ENCODE measurements at regions not wholly inside any gene's neighbourhood (a gene's known extent, or its start where the extent isn't known, plus 50 kb on each side); places are given as distances from the start of the nearest gene placed in this dataset.
A peak's percentile ranks its signal among the peaks of the same experiment; 100 is the strongest.

GRCh38 chr13:40334031-40334430 is 332.4 kb downstream of the FOXO1 start:
- Mint-ChIP-seq H3K27ac (ENCODE audit: unreplicated experiment) (no peak overlapping the region), H3K36me3 (ENCODE audit: insufficient read depth, unreplicated experiment) (no peaks in the 10 kb centered on the region), H3K27me3 (ENCODE audit: insufficient read depth, unreplicated experiment) (no peaks in the 10 kb centered on the region), H3K4me3 (ENCODE audit: unreplicated experiment) (no peak overlapping the region), H3K4me1 (ENCODE audit: low read depth, unreplicated experiment) (peaks cover 59% of the 10 kb centered on the region), H3K9me3 (ENCODE audit: unreplicated experiment) (peaks cover 33% of the 10 kb centered on the region)
- no TSS peak for BruUV-seq (replicated peaks)
- Histone ChIP-seq H3K4me3 (ENCODE audit: low read depth, low read length) (no peak overlapping the region), H3K27me3 (replicated peaks; ENCODE audit: control insufficient read depth, insufficient read depth, low read length) (no peaks in the 10 kb centered on the region), H3K9me3 (peaks cover 8% of the 10 kb centered on the region; the same call in 1 of the 2 replicates), H3K36me3 (ENCODE audit: control insufficient read depth, insufficient read depth, low read length) (no peaks in the 10 kb centered on the region), H3K4me1 (peaks cover 39% of the 10 kb centered on the region)
- no peak for DNase-seq
- ChIA-PET CTCF (no interaction called here), POLR2A (no interaction called here)
- intact Hi-C loops (cut with micrococcal nuclease; ENCODE audit: unreplicated experiment): no loop called here
- TF ChIP-seq CTCF (IDR thresholded peaks at IDR 0.05; ENCODE audit: insufficient read depth in 1 of 2, low read depth in 1 of 2, low read length in 1 of 2, severe bottlenecking in 1 of 2, unreplicated experiment in 1 of 2): no peak

GRCh38 chr13:40334616-40335015 is 331.8 kb downstream of the FOXO1 start:
- intact Hi-C loops (cut with micrococcal nuclease; ENCODE audit: unreplicated experiment): no loop called here
- TF ChIP-seq CTCF (IDR thresholded peaks at IDR 0.05; ENCODE audit: insufficient read depth in 1 of 2, low read depth in 1 of 2, low read length in 1 of 2, severe bottlenecking in 1 of 2, unreplicated experiment in 1 of 2): no peak
- CTCF ChIA-PET: no interaction called here
- POLR2A ChIA-PET: no interaction called here
- Mint-ChIP-seq H3K36me3 (ENCODE audit: insufficient read depth, unreplicated experiment) (no peaks in the 10 kb centered on the region), H3K27ac (ENCODE audit: unreplicated experiment) (no peak overlapping the region), H3K27me3 (ENCODE audit: insufficient read depth, unreplicated experiment) (no peaks in the 10 kb centered on the region), H3K4me1 (ENCODE audit: low read depth, unreplicated experiment) (peaks cover 65% of the 10 kb centered on the region), H3K4me3 (ENCODE audit: unreplicated experiment) (no peak overlapping the region), H3K9me3 (ENCODE audit: unreplicated experiment) (peaks cover 33% of the 10 kb centered on the region)
- H3K27me3 ChIP-seq (replicated peaks; ENCODE audit: control insufficient read depth, insufficient read depth, low read length): no peaks in the 10 kb centered on the region
- peaks cover 44% of the 10 kb centered on the region for H3K4me1 ChIP-seq
- peaks cover 8% of the 10 kb centered on the region; the same call in 1 of the 2 replicates for H3K9me3 ChIP-seq
- H3K36me3 ChIP-seq (ENCODE audit: control insufficient read depth, insufficient read depth, low read length): no peaks in the 10 kb centered on the region
- no peak overlapping the region for H3K4me3 ChIP-seq (ENCODE audit: low read depth, low read length)
- no peak for DNase-seq
- no TSS peak for BruUV-seq (replicated peaks)

GRCh38 chr13:40336228-40337221 is 329.9 kb downstream of the FOXO1 start:
- no peaks in the 10 kb centered on the region for H3K27me3 ChIP-seq (replicated peaks; ENCODE audit: control insufficient read depth, insufficient read depth, low read length)
- Mint-ChIP-seq H3K4me3 (ENCODE audit: unreplicated experiment) (peak overlapping the region; percentile 32), H3K4me1 (ENCODE audit: low read depth, unreplicated experiment) (peaks cover 68% of the 10 kb centered on the region), H3K9me3 (ENCODE audit: unreplicated experiment) (peaks cover 15% of the 10 kb centered on the region), H3K27ac (ENCODE audit: unreplicated experiment) (peak overlapping the region; percentile 92), H3K27me3 (ENCODE audit: insufficient read depth, unreplicated experiment) (no peaks in the 10 kb centered on the region), H3K36me3 (ENCODE audit: insufficient read depth, unreplicated experiment) (peaks cover 6% of the 10 kb centered on the region)
- intact Hi-C loops (cut with micrococcal nuclease; ENCODE audit: unreplicated experiment): no loop called here
- peaks cover 53% of the 10 kb centered on the region for H3K4me1 ChIP-seq
- H3K36me3 ChIP-seq (ENCODE audit: control insufficient read depth, insufficient read depth, low read length): no peaks in the 10 kb centered on the region
- no peak for TF ChIP-seq CTCF (IDR thresholded peaks at IDR 0.05; ENCODE audit: insufficient read depth in 1 of 2, low read depth in 1 of 2, low read length in 1 of 2, severe bottlenecking in 1 of 2, unreplicated experiment in 1 of 2)
- DNase-seq: peak; percentile 82 to 88
- H3K4me3 ChIP-seq (ENCODE audit: low read depth, low read length): no peak overlapping the region
- CTCF ChIA-PET: no interaction called here
- POLR2A ChIA-PET: no interaction called here
- H3K9me3 ChIP-seq: peaks cover 2% of the 10 kb centered on the region; the same call in 1 of the 2 replicates
- BruUV-seq (replicated peaks): no TSS peak

All from Caco-2 (cell line).